MM.1S (cell line): ENCODE measurements at regions not wholly inside any gene's neighbourhood (a gene's known extent, or its start where the extent isn't known, plus 50 kb on each side); places are given as distances from the start of the nearest gene placed in this dataset.

Source experiments
- DNase-seq: peaks from one replicate; pipeline ENCODE4 v3.0.0-alpha.2; 2015
- H2AFZ ChIP-seq: fragments of 300-600 bp; sonication (generic); 2 replicates; pipeline ENCODE4 v1.6.0; 2016; ENCODE audit warnings: antibody characterized with exemption, low read length
- H3F3A ChIP-seq: fragments of 300-600 bp; sonication (generic); 2 replicates; pipeline ENCODE4 v1.6.1; 2016; ENCODE audit warnings: mild to moderate bottlenecking, antibody characterized with exemption, low read length, moderate library complexity, mixed read lengths; ENCODE audit not compliant: insufficient read depth
- H3K27ac ChIP-seq: fragments of 300-600 bp; sonication (generic); 2 replicates; pipeline ENCODE4 v1.5.1; 2016; ENCODE audit warnings: mild to moderate bottlenecking, low read length
- H3K27me3 ChIP-seq: fragments of 300-600 bp; sonication (generic); replicated peaks from 2 replicates; pipeline ENCODE4 v1.6.0; 2016; ENCODE audit warnings: low read length; ENCODE audit not compliant: insufficient read depth
- H3K36me3 ChIP-seq: fragments of 300-600 bp; sonication (generic); replicated peaks from 2 replicates; pipeline ENCODE4 v1.6.1; 2016; ENCODE audit warnings: mild to moderate bottlenecking, low read length, mixed read lengths; ENCODE audit not compliant: insufficient read depth
- H3K4me1 ChIP-seq: fragments of 300-600 bp; sonication (generic); 2 replicates; pipeline ENCODE4 v1.6.1; 2016; ENCODE audit warnings: low read length, mixed read lengths
- H3K4me2 ChIP-seq: fragments of 300-600 bp; sonication (generic); 2 replicates; pipeline ENCODE4 v1.6.0; 2016; ENCODE audit warnings: low read depth, low read length
- H3K4me3 ChIP-seq: fragments of 300-600 bp; sonication (generic); 2 replicates; pipeline ENCODE4 v1.5.1; 2016; ENCODE audit warnings: low read length, mixed read lengths
- H3K79me2 ChIP-seq: fragments of 300-600 bp; sonication (generic); 2 replicates; pipeline ENCODE4 v1.6.1; 2016; ENCODE audit warnings: mixed run types, low read length, mixed read lengths
- H3K9ac ChIP-seq: fragments of 300-600 bp; sonication (generic); 2 replicates; pipeline ENCODE4 v1.6.1; 2016; ENCODE audit warnings: low read length, mixed read lengths
- H3K9me2 ChIP-seq: fragments of 300-600 bp; sonication (generic); replicated peaks from 2 replicates; pipeline ENCODE4 v1.6.1; 2016; ENCODE audit warnings: mild to moderate bottlenecking, low read length, mixed read lengths; ENCODE audit not compliant: insufficient read depth
- H3K9me3 ChIP-seq: fragments of 300-600 bp; sonication (generic); replicated peaks from 2 replicates; pipeline ENCODE4 v1.6.1; 2016; ENCODE audit warnings: mild to moderate bottlenecking, low read length, mixed read lengths; ENCODE audit not compliant: insufficient read depth
- H4K20me1 ChIP-seq: fragments of 300-600 bp; sonication (generic); 2 replicates; pipeline ENCODE4 v1.6.1; 2016; ENCODE audit warnings: mild to moderate bottlenecking, low read length, moderate library complexity, mixed read lengths; ENCODE audit not compliant: insufficient read depth
- EZH2 ChIP-seq: fragments of 300-600 bp; sonication (generic); optimal IDR thresholded peaks from 2 replicates; pipeline ENCODE3; 2017; ENCODE audit warnings: low read depth, mild to moderate bottlenecking, antibody characterized with exemption, low read length, mixed read lengths
- EZH2phosphoT487 ChIP-seq: fragments of 300-600 bp; sonication (generic); IDR thresholded peaks from 2 replicates; pipeline ENCODE4 v1.6.1; 2018; ENCODE audit warnings: antibody characterized with exemption, low read length
- TF ChIP-seq, protein P1 (sequence below): fragments of 300-600 bp; sonication (generic); IDR thresholded peaks from 2 replicates; pipeline ENCODE4 v1.5.1; 2016; ENCODE audit warnings: antibody characterized with exemption, low read length, mixed read lengths

DNA sequence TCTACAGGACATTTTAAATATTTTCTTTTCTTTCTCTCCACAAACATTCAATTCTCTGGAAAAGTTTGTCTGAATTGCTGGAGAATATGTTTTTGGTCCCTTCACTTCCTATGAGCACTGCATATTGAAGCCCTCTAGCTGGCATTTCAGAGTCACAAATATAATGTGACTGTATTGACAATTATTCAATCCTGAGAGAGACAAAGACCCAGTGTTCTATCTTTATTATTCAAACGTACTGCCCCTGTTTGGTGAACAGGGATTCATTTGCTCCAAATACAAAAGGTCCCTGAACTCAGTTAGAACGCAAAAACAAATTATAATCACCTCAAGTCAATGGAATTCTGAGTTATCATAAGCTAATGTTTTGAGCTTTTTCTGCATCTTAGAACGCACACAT is 173.1 kb upstream of the CDIN1 start:
- Histone ChIP-seq H3K36me3 (no peaks in the 10 kb centered on the region), H3K9me3 (no peaks in the 10 kb centered on the region), H2AFZ (no peak overlapping the region), H3K27ac (no peak overlapping the region), H3K4me1 (no peaks in the 10 kb centered on the region), H4K20me1 (no peaks in the 10 kb centered on the region), H3K4me2 (no peak overlapping the region), H3K27me3 (no peaks in the 10 kb centered on the region), H3F3A (no peaks in the 10 kb centered on the region), H3K9ac (no peak overlapping the region), H3K9me2 (no peaks in the 10 kb centered on the region), H3K79me2 (no peaks in the 10 kb centered on the region), H3K4me3 (no peak overlapping the region)
- no peak for TF ChIP-seq EZH2
- TF ChIP-seq EZH2phosphoT487: no peak
- TF ChIP-seq, protein P1, sequence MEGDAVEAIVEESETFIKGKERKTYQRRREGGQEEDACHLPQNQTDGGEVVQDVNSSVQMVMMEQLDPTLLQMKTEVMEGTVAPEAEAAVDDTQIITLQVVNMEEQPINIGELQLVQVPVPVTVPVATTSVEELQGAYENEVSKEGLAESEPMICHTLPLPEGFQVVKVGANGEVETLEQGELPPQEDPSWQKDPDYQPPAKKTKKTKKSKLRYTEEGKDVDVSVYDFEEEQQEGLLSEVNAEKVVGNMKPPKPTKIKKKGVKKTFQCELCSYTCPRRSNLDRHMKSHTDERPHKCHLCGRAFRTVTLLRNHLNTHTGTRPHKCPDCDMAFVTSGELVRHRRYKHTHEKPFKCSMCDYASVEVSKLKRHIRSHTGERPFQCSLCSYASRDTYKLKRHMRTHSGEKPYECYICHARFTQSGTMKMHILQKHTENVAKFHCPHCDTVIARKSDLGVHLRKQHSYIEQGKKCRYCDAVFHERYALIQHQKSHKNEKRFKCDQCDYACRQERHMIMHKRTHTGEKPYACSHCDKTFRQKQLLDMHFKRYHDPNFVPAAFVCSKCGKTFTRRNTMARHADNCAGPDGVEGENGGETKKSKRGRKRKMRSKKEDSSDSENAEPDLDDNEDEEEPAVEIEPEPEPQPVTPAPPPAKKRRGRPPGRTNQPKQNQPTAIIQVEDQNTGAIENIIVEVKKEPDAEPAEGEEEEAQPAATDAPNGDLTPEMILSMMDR: no peak
- DNase-seq: no peak

DNA sequence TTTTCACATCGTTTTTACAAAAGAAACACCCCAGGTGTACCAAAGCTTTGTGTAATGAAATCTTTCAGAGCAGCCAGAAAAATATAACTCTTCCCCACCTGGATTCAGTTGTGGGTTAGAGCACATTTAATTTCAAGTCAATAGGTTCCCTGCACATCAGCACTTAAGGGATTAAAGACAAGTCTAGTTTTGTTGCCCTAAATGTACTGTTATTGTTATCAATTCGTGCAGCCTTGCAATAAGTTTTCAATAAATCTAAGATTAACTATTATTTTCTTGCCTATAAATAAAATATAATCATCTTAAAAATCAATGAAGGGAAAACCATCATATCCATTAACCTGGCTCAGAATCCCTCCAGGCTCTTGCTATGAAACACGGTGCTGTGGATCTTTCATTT is 172.5 kb upstream of the CDIN1 start:
- TF ChIP-seq, protein P1: no peak
- TF ChIP-seq EZH2phosphoT487 (no peak), EZH2 (no peak)
- no peak overlapping the region for H3K4me2 ChIP-seq
- H2AFZ ChIP-seq: no peak overlapping the region

DNA sequence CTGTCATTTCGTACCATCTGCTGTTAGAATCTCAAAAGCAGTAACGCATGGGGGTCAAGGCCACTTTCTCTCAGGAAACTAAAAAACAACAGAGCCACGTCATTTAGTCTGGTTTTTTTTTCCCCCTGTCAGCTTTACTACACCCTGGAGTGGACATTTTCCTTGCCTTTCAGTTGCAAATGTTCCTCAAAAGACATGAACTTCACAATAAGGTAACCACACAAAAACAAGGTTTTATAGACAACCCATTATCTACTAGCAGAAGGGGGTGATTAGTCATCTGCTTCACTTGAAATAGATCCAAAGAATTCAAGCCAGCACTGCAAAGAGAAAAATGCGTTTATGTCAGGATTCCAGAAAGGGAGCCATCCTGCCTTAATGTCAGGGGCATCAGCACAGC is 171.8 kb upstream of the CDIN1 start:
- Histone ChIP-seq H3K4me2 (no peak overlapping the region), H3K36me3 (no peaks in the 10 kb centered on the region), H3K9me3 (no peaks in the 10 kb centered on the region), H4K20me1 (no peaks in the 10 kb centered on the region), H2AFZ (no peak overlapping the region), H3K4me3 (no peak overlapping the region), H3K9me2 (no peaks in the 10 kb centered on the region), H3K4me1 (no peaks in the 10 kb centered on the region), H3F3A (no peaks in the 10 kb centered on the region), H3K9ac (no peak overlapping the region), H3K79me2 (no peaks in the 10 kb centered on the region), H3K27me3 (no peaks in the 10 kb centered on the region), H3K27ac (no peak overlapping the region)
- TF ChIP-seq EZH2phosphoT487: no peak
- no peak for TF ChIP-seq EZH2
- TF ChIP-seq, protein P1: no peak
- no peak for DNase-seq

More for the DNA sequence above, 172.5 kb upstream of the CDIN1 start:
- Histone ChIP-seq H3K36me3 (no peaks in the 10 kb centered on the region), H3K4me1 (no peaks in the 10 kb centered on the region), H3K27ac (no peak overlapping the region), H3K9ac (no peak overlapping the region), H3K9me3 (no peaks in the 10 kb centered on the region), H3K79me2 (no peaks in the 10 kb centered on the region), H3K27me3 (no peaks in the 10 kb centered on the region), H4K20me1 (no peaks in the 10 kb centered on the region), H3K9me2 (no peaks in the 10 kb centered on the region), H3F3A (no peaks in the 10 kb centered on the region), H3K4me3 (no peak overlapping the region)
- no peak for DNase-seq
